Activated CD8-positive, alpha-beta T cell treated with anti-CD3 and anti-CD28 coated beads for 36 hours (primary cell): ENCODE measurements at regions not wholly inside any gene's neighbourhood (a gene's known extent, or its start where the extent isn't known, plus 50 kb on each side); places are given as distances from the start of the nearest gene placed in this dataset.

Source experiments
- ATAC-seq: fragments of 200-7000 bp; cut with Tn5 transposase; one replicate; pipeline ENCODE4 v1.10.0; 2021; ENCODE audit warnings: mild to moderate bottlenecking, moderate library complexity
- CTCF ChIA-PET: fragments of 350-600 bp; sonication (Branson Sonifier 250); formaldehyde crosslinking; loops from one replicate; lab custom pipeline; 2021; ENCODE audit warnings: antibody characterized with exemption; lab: Charles Lee
- POLR2A ChIA-PET: fragments of 350-600 bp; sonication (Branson Sonifier 250); formaldehyde crosslinking; loops from one replicate; lab custom pipeline; 2021; ENCODE audit warnings: antibody characterized with exemption; lab: Charles Lee
- DNase-seq: peaks from one replicate; pipeline ENCODE4 v3.0.0-alpha.2; 2020
- H3K27ac Mint-ChIP-seq: one replicate; pipeline ENCODE4 v1.8.0; 2021; ENCODE audit warnings: mild to moderate bottlenecking, mixed read lengths
- H3K27me3 Mint-ChIP-seq: one replicate; pipeline ENCODE4 v1.8.0; 2021; ENCODE audit warnings: mixed read lengths
- H3K36me3 Mint-ChIP-seq: one replicate; pipeline ENCODE4 v1.8.0; 2021; ENCODE audit warnings: low read depth, mixed read lengths
- H3K4me1 Mint-ChIP-seq: one replicate; pipeline ENCODE4 v1.8.0; 2021; ENCODE audit warnings: low read depth, mixed read lengths
- H3K4me3 Mint-ChIP-seq: one replicate; pipeline ENCODE4 v1.8.0; 2021; ENCODE audit warnings: mild to moderate bottlenecking, moderate library complexity, mixed read lengths
- H3K9me3 Mint-ChIP-seq: one replicate; pipeline ENCODE4 v1.8.0; 2021; ENCODE audit warnings: mixed read lengths
- CTCF ChIP-seq: fragments of 200-600 bp; IDR thresholded peaks from one replicate; pipeline ENCODE4 v1.8.0; 2022; ENCODE audit warnings: antibody characterized with exemption, mild to moderate bottlenecking
- intact Hi-C: fragments of 100-400 bp; cut with micrococcal nuclease; formaldehyde crosslinking; loops from one replicate; pipeline ENCODE4 v1.10.0; 2022

- no peaks in the 10 kb centered on the region for H3K27me3 Mint-ChIP-seq
- no peaks in the 10 kb centered on the region for H3K4me1 Mint-ChIP-seq
- DNase-seq (no peak), ATAC-seq (no peak)
- intact Hi-C loops, result no loop called here
- no peak overlapping the region for H3K27ac Mint-ChIP-seq
- CTCF ChIA-PET, result no interaction called here
- H3K4me3 Mint-ChIP-seq, result no peak overlapping the region
- no peaks in the 10 kb centered on the region for H3K36me3 Mint-ChIP-seq
- POLR2A ChIA-PET, result no interaction called here
- no peak for TF ChIP-seq CTCF
- H3K9me3 Mint-ChIP-seq, result peaks cover 2% of the 10 kb centered on the region
Measured at GRCh38 chr2:220932041-220932440, 640.1 kb downstream of the EPHA4 start.

DNA sequence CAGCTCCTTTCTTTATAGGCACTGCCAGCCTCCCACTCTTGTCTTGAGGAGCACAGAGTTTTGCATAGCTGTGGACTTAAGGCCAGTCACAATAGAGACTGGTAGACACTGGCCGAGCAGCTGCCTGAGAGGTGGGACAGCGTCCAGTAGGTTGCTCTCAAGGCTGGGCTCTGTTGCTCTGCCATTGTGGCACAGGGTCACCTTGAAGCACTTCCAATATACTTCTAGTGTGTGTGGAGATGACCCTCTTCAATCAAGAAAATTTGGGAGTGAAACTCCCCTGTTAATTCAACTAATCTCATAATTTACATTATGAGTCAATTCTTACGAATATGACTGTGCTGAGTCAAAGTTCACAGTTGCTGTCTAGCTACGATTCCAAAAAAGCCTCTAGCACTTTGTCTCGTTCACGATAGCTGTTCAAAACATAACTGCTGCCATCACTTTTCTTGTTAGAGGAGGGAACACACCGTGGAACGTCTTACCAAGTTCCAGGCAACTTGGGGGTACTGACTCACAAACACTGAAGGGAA lies 636.2 kb downstream of the EPHA4 start:
- TF ChIP-seq CTCF, result no peak
- Mint-ChIP-seq H3K4me3 (no peak overlapping the region), H3K9me3 (no peaks in the 10 kb centered on the region), H3K36me3 (no peaks in the 10 kb centered on the region), H3K4me1 (no peaks in the 10 kb centered on the region), H3K27ac (no peak overlapping the region), H3K27me3 (no peaks in the 10 kb centered on the region)
- ChIA-PET CTCF (no interaction called here), POLR2A (no interaction called here)
- no peak for DNase-seq
- intact Hi-C loops, result no loop called here
- peak; percentile 53 for ATAC-seq

DNA sequence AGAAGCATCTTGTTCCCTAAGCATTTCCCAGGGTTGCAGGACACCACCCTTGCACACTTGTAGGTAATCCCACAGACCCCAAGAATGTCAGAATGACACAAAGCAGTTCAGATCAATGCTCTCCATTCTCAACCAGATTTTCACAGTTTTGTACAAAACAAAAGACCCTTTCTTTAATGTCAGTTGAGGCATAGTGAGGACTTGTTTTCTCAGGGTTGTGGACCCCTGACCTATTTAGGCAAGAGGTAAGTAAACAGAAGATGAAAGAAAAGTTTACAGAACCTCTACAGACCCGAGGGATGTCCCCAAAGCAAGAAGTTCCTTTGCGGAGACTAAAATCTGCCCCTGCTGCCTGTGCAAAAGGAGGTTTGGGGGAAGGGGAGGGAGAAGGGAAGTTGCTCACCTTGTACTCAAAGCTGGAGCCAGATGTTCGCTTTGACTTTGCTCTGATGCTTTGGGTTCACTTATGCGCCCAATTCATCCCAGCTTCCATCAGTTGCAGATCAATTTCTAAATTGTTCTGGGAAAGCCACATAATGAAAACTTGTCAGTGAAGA lies 635.4 kb downstream of the EPHA4 start:
- ChIA-PET CTCF (no interaction called here), POLR2A (interaction anchor here (0.7 kb wide), 1 partner anchor 325 kb away, joined by 3 read pairs; no protein-coding TSS in a partner anchor)
- H3K4me1 Mint-ChIP-seq, result no peaks in the 10 kb centered on the region
- H3K27ac Mint-ChIP-seq, result no peak overlapping the region
- no peaks in the 10 kb centered on the region for H3K9me3 Mint-ChIP-seq
- H3K27me3 Mint-ChIP-seq, result no peaks in the 10 kb centered on the region
- no peak for TF ChIP-seq CTCF
- no peak overlapping the region for H3K4me3 Mint-ChIP-seq
- H3K36me3 Mint-ChIP-seq, result no peaks in the 10 kb centered on the region
- DNase-seq (no peak), ATAC-seq (no peak)
- intact Hi-C loops, result no loop called here

GRCh38 chr2:220937245-220937644 lies 634.9 kb downstream of the EPHA4 start:
- H3K4me1 Mint-ChIP-seq, result no peaks in the 10 kb centered on the region
- no peaks in the 10 kb centered on the region for H3K36me3 Mint-ChIP-seq
- TF ChIP-seq CTCF, result no peak
- no peak for DNase-seq
- no peak overlapping the region for H3K27ac Mint-ChIP-seq
- CTCF ChIA-PET, result no interaction called here
- H3K9me3 Mint-ChIP-seq, result no peaks in the 10 kb centered on the region
- no peaks in the 10 kb centered on the region for H3K27me3 Mint-ChIP-seq
- intact Hi-C loops, result no loop called here
- H3K4me3 Mint-ChIP-seq, result no peak overlapping the region
- no peak for ATAC-seq
- POLR2A ChIA-PET, result interaction anchor here (0.7 kb wide), 1 partner anchor 326 kb away, joined by 3 read pairs; no protein-coding TSS in a partner anchor

DNA sequence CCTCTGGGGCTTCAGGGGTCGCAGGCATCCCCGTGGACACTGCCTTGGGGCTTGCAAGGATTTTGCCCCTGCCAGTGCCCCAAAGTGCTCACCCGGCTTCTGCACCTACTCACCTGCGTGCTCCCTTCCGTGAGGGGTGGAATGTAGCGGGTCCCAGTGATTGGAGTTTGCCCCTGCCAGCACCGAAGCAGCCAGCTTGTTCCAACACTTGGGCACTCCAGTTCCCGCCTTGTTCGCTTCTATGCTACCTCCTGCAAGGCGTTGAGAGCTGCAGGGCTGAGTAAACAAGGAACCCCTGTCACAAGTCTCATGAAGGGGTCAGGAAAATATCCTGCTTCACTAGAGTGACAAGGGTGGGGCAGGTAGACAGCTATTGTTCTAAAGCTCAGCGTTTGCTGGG lies 631.5 kb downstream of the EPHA4 start:
- intact Hi-C loops, result no loop called here
- H3K4me1 Mint-ChIP-seq, result no peaks in the 10 kb centered on the region
- H3K27ac Mint-ChIP-seq, result no peak overlapping the region
- no peak for TF ChIP-seq CTCF
- H3K9me3 Mint-ChIP-seq, result no peaks in the 10 kb centered on the region
- ChIA-PET CTCF (no interaction called here), POLR2A (no interaction called here)
- ATAC-seq (no peak), DNase-seq (no peak)
- H3K27me3 Mint-ChIP-seq, result no peaks in the 10 kb centered on the region
- H3K36me3 Mint-ChIP-seq, result no peaks in the 10 kb centered on the region
- no peak overlapping the region for H3K4me3 Mint-ChIP-seq
